PC-9 (cell line): ENCODE measurements at regions not wholly inside any gene's neighbourhood (a gene's known extent, or its start where the extent isn't known, plus 50 kb on each side); places are given as distances from the start of the nearest gene placed in this dataset.

ENCODE experiments used
- BruUV-seq: library from RNA; stranded (reverse); fragments of 400-500 nt; replicated peaks from 2 replicates; lab custom pipeline; 2021; lab: Mats Ljungman, UMichigan
- CTCF ChIA-PET: fragments of 300-600 bp; sonication (Branson Sonifier 250); formaldehyde crosslinking; loops from one replicate; lab custom pipeline; 2022; ENCODE audit warnings: antibody characterized with exemption; lab: Charles Lee
- POLR2A ChIA-PET: fragments of 300-600 bp; sonication (Branson Sonifier 250); formaldehyde crosslinking; loops from one replicate; lab custom pipeline; 2022; ENCODE audit warnings: antibody characterized with exemption; ENCODE audit not compliant: unreplicated experiment; lab: Charles Lee
- DNase-seq, 2 experiments: peaks; one replicate each; pipeline versions ENCODE4 v3.0.0 to v3.0.0-alpha.2; 2015 to 2022; ENCODE audit warnings: mixed read lengths in 1 of 2
- H2AFZ ChIP-seq: fragments of 200-600 bp; sonication (generic); 2 replicates; pipeline ENCODE4 v1.8.1; 2017; ENCODE audit warnings: antibody characterized with exemption
- H3F3A ChIP-seq: fragments of 200-600 bp; sonication (generic); 2 replicates; pipeline ENCODE4 v1.8.1; 2017; ENCODE audit warnings: antibody characterized with exemption, mild to moderate bottlenecking, low read depth; ENCODE audit not compliant: insufficient read depth
- H3K27ac ChIP-seq: fragments of 200-600 bp; sonication (generic); 2 replicates; pipeline ENCODE4 v1.6.1; 2016; ENCODE audit warnings: mixed run types
- H3K27me3 ChIP-seq: fragments of 200-600 bp; sonication (generic); 2 replicates; pipeline ENCODE4 v1.6.1; 2016; ENCODE audit warnings: low read depth, mixed run types; ENCODE audit not compliant: insufficient read depth
- H3K36me3 ChIP-seq: fragments of 200-600 bp; sonication (generic); 2 replicates; pipeline ENCODE4 v1.6.1; 2016; ENCODE audit warnings: low read depth, mixed run types
- H3K4me1 ChIP-seq: fragments of 200-600 bp; sonication (generic); replicated peaks from 2 replicates; pipeline ENCODE4 v1.6.1; 2016; ENCODE audit warnings: mixed run types; ENCODE audit not compliant: insufficient read depth
- H3K4me2 ChIP-seq: fragments of 200-600 bp; sonication (generic); 2 replicates; pipeline ENCODE4 v1.6.1; 2017; ENCODE audit warnings: mixed run types
- H3K4me3 ChIP-seq: fragments of 200-600 bp; sonication (generic); 2 replicates; pipeline ENCODE4 v1.6.1; 2016; ENCODE audit warnings: mixed run types
- H3K79me2 ChIP-seq: fragments of 200-600 bp; sonication (generic); 2 replicates; pipeline ENCODE4 v1.6.1; 2017; ENCODE audit warnings: low read depth, mixed run types
- H3K9me2 ChIP-seq: fragments of 200-600 bp; sonication (generic); 2 replicates; pipeline ENCODE4 v1.8.1; 2017; ENCODE audit warnings: mild to moderate bottlenecking; ENCODE audit not compliant: insufficient read depth
- H3K9me3 ChIP-seq: fragments of 200-600 bp; sonication (generic); 2 replicates; pipeline ENCODE4 v1.8.1; 2016; ENCODE audit warnings: low read depth; ENCODE audit not compliant: insufficient read depth
- H4K20me1 ChIP-seq: fragments of 200-600 bp; sonication (generic); 2 replicates; pipeline ENCODE4 v1.8.1; 2017; ENCODE audit not compliant: insufficient read depth
- EZH2 ChIP-seq: fragments of 200-600 bp; sonication (generic); IDR thresholded peaks from 2 replicates; pipeline ENCODE4 v1.8.0; 2017; ENCODE audit warnings: antibody characterized with exemption, low read depth
- intact Hi-C: fragments of 100-400 bp; cut with micrococcal nuclease; formaldehyde crosslinking; loops from one replicate; pipeline ENCODE4 v1.10.0; 2022; ENCODE audit not compliant: unreplicated experiment
- TF ChIP-seq, protein P1 (sequence below): fragments of 200-600 bp; sonication (generic); conservative IDR thresholded peaks from 2 replicates; pipeline ENCODE4 v1.6.1; 2017; ENCODE audit warnings: mixed run types, antibody characterized with exemption, mild to moderate bottlenecking, moderate library complexity

DNA sequence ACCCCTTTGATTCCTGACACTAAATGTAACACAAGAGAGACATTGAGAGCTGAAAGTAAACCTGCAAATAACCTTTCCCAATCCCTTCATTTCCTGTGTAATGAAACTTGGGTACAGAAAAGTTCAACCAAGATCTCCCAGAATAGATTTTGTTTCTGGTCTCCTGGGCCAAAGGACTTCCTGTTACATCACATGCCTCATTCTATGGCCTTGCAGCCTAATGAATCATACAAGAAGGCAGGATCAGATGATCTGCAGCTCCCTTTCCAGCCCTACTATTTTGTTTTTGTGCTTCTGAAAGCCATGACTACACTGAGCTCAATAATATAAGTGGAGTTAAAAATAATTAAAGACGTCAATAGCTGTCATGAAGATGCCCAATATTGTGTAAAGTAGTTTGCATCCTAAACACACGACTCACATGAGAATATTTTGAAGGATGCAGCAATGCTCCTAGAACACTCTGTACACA, 73.4 kb upstream of the NOX3 start:
- BruUV-seq: no TSS peak
- intact Hi-C loops: no loop called here
- TF ChIP-seq, protein P1, sequence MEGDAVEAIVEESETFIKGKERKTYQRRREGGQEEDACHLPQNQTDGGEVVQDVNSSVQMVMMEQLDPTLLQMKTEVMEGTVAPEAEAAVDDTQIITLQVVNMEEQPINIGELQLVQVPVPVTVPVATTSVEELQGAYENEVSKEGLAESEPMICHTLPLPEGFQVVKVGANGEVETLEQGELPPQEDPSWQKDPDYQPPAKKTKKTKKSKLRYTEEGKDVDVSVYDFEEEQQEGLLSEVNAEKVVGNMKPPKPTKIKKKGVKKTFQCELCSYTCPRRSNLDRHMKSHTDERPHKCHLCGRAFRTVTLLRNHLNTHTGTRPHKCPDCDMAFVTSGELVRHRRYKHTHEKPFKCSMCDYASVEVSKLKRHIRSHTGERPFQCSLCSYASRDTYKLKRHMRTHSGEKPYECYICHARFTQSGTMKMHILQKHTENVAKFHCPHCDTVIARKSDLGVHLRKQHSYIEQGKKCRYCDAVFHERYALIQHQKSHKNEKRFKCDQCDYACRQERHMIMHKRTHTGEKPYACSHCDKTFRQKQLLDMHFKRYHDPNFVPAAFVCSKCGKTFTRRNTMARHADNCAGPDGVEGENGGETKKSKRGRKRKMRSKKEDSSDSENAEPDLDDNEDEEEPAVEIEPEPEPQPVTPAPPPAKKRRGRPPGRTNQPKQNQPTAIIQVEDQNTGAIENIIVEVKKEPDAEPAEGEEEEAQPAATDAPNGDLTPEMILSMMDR: no peak
- no peak for TF ChIP-seq EZH2

DNA sequence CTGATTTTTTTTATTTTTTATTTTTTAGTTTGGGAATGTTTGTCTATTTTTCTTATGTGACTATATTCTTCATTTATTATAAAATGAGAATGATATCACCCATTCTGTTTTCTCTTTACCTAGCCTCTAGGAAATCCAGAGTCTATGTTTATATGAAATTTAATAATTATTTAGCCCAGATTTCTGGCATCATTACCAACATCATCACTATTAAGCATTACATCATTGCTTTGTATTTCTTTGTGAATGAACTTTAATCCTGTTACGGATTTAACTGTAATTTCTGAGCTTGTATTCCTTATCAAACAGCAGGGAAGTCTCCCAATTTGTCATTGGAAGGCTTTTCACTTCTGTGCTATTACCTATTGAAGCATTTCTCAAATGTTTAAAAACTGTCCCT, 72.7 kb upstream of the NOX3 start:
- no peak overlapping the region for H3K4me3 ChIP-seq
- peaks cover 19% of the 10 kb centered on the region for H3K4me1 ChIP-seq
- intact Hi-C loops: no loop called here
- H3K9me3 ChIP-seq: 0 out of 2 replicates have a peak, but pooled peaks cover under 1% of the 10 kb centered on the region
- H3K9me2 ChIP-seq: no peaks in the 10 kb centered on the region
- no peak for DNase-seq
- H3K79me2 ChIP-seq: no peaks in the 10 kb centered on the region
- no peaks in the 10 kb centered on the region for H3K36me3 ChIP-seq
- TF ChIP-seq, protein P1: no peak
- no peak for TF ChIP-seq EZH2
- peak overlapping the region; percentile 48 for H3K27ac ChIP-seq
- ChIA-PET POLR2A (no interaction called here), CTCF (interaction anchor here (0.6 kb wide), 1 partner anchor 80 kb away, joined by 9 read pairs; no protein-coding TSS in a partner anchor)
- 0 out of 2 replicates have a peak, but pooled peaks cover 7% of the 10 kb centered on the region for H3F3A ChIP-seq
- peak overlapping the region; percentile 45 for H2AFZ ChIP-seq
- no peaks in the 10 kb centered on the region for H3K27me3 ChIP-seq
- no TSS peak for BruUV-seq
- no peaks in the 10 kb centered on the region for H4K20me1 ChIP-seq
- 0 out of 2 replicates have a peak overlapping the region, but pooled peaks have one; percentile 35 for H3K4me2 ChIP-seq

More for the DNA sequence above, 73.4 kb upstream of the NOX3 start:
- 0 out of 2 replicates have a peak, but pooled peaks cover 7% of the 10 kb centered on the region for H3F3A ChIP-seq
- CTCF ChIA-PET: interaction anchor here (0.6 kb wide), 2 partner anchors 81 to 139 kb away, joined by 4 to 9 read pairs; no protein-coding TSS in a partner anchor
- H3K9me3 ChIP-seq: 0 out of 2 replicates have a peak, but pooled peaks cover 4% of the 10 kb centered on the region
- 0 out of 2 replicates have a peak overlapping the region, but pooled peaks have one; percentile 35 for H3K4me2 ChIP-seq
- no peaks in the 10 kb centered on the region for H3K79me2 ChIP-seq
- peak in 1 of 2 experiments; percentile 36 for DNase-seq
- POLR2A ChIA-PET: no interaction called here
- no peaks in the 10 kb centered on the region for H3K36me3 ChIP-seq
- H2AFZ ChIP-seq: peak overlapping the region; percentile 45
- H3K4me1 ChIP-seq: peaks cover 19% of the 10 kb centered on the region
- no peaks in the 10 kb centered on the region for H4K20me1 ChIP-seq
- no peaks in the 10 kb centered on the region for H3K27me3 ChIP-seq
- H3K4me3 ChIP-seq: no peak overlapping the region
- no peaks in the 10 kb centered on the region for H3K9me2 ChIP-seq
- H3K27ac ChIP-seq: peak overlapping the region; percentile 48

DNA sequence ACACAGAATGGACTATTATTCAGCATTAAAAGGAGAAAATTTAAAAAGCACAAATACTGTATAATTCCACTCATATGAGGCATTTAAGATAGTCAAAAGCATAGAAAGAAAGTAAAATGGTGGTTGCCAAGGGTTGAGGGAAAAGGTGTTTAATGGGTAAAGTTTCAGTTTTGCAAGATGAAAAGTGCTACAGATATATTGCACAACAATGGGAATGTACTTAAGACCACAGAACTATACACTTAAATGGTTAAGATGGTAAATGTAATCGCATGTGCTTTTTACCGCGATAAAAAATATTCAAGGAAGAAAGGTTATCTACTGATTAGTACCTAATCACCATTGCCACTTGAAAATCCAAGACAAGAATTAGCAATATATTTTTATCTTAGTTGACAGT, 71.8 kb upstream of the NOX3 start:
- BruUV-seq: no TSS peak
- no peak overlapping the region for H3K4me3 ChIP-seq
- intact Hi-C loops: no loop called here
- H3F3A ChIP-seq: 0 out of 2 replicates have a peak, but pooled peaks cover 7% of the 10 kb centered on the region
- H4K20me1 ChIP-seq: no peaks in the 10 kb centered on the region
- no peaks in the 10 kb centered on the region for H3K9me3 ChIP-seq
- no peaks in the 10 kb centered on the region for H3K79me2 ChIP-seq
- peaks cover 19% of the 10 kb centered on the region for H3K4me1 ChIP-seq
- no peak overlapping the region for H3K4me2 ChIP-seq
- H2AFZ ChIP-seq: no peak overlapping the region
- H3K27me3 ChIP-seq: no peaks in the 10 kb centered on the region
- no peaks in the 10 kb centered on the region for H3K36me3 ChIP-seq
- ChIA-PET CTCF (no interaction called here), POLR2A (no interaction called here)
- DNase-seq: no peak
- H3K9me2 ChIP-seq: no peaks in the 10 kb centered on the region
- TF ChIP-seq, protein P1: no peak
- no peak for TF ChIP-seq EZH2
- H3K27ac ChIP-seq: no peak overlapping the region
